ENCODE measurements at regions not wholly inside any gene's neighbourhood (a gene's known extent, or its start where the extent isn't known, plus 50 kb on each side); places are given as distances from the start of the nearest gene placed in this dataset.

GRCh38 chr3:87553058-87553457, 276.7 kb upstream of the POU1F1 start:
- TF ChIP-seq ZBTB33 (CRISPR knock-in tag; IDR thresholded peaks at IDR 0.05) (no peak), CHD2 (IDR thresholded peaks at IDR 0.05; ENCODE audit: low read depth, low read length) (no peak), ZNF615 (CRISPR knock-in tag; IDR thresholded peaks at IDR 0.05; ENCODE audit: borderline replicate concordance) (no peak), MAFF (IDR thresholded peaks at IDR 0.05; ENCODE audit: low read depth, low read length) (no peak), TAF1 (CRISPR knock-in tag; IDR thresholded peaks at IDR 0.05) (no peak), CTCF (CRISPR knock-in tag; IDR thresholded peaks at IDR 0.05) (no peak), STAT5B (CRISPR knock-in tag; IDR thresholded peaks at IDR 0.05) (no peak), ZBTB1 (CRISPR knock-in tag; IDR thresholded peaks at IDR 0.05; ENCODE audit: borderline replicate concordance) (no peak), ATF2 (CRISPR knock-in tag; IDR thresholded peaks at IDR 0.05) (no peak)

Data from HepG2 (cell line).